ENCODE measurements at regions not wholly inside any gene's neighbourhood (a gene's known extent, or its start where the extent isn't known, plus 50 kb on each side); places are given as distances from the start of the nearest gene placed in this dataset.

- H3K9me3 ChIP-seq (ENCODE audit: control insufficient read depth, low read length) = peaks cover 20% of the 10 kb centered on the region
- no peak overlapping the region for H3K4me3 ChIP-seq (ENCODE audit: low read length)
- no peaks in the 10 kb centered on the region for H3K27me3 ChIP-seq (ENCODE audit: control insufficient read depth, insufficient read depth, low read length, poor library complexity, severe bottlenecking)
- peaks cover 17% of the 10 kb centered on the region for H3K4me1 ChIP-seq (ENCODE audit: control insufficient read depth, insufficient read depth, low read length)
- peaks cover 23% of the 10 kb centered on the region for H3K4me1 Mint-ChIP-seq
- no peak overlapping the region for H3K27ac ChIP-seq (ENCODE audit: low read depth, low read length)
- DNase-seq = peak; percentile 73
- H3K36me3 ChIP-seq (ENCODE audit: control insufficient read depth, insufficient read depth, low read length) = no peaks in the 10 kb centered on the region
- WGBS, 2 experiments (ENCODE audit: insufficient coverage in 1 of 2, insufficient read length in 1 of 2) = 34% methylated on average over 1 of the region's 1 CpG; no CpG with 5 or more reads in 1 of the 2 experiments
- H3K4me3 Mint-ChIP-seq = no peak overlapping the region
- no peak for TF ChIP-seq CTCF (conservative IDR thresholded peaks at IDR 0.05)
- H3K9me3 Mint-ChIP-seq = peaks cover 13% of the 10 kb centered on the region
- H3K9ac ChIP-seq (ENCODE audit: extremely low read depth, low read length, poor library complexity, severe bottlenecking) = no peak overlapping the region
- H3K27me3 Mint-ChIP-seq (ENCODE audit: insufficient read depth) = no peaks in the 10 kb centered on the region
- H3K36me3 Mint-ChIP-seq (ENCODE audit: low read depth) = peaks cover 7% of the 10 kb centered on the region
- peak overlapping the region; percentile 41 for H3K27ac Mint-ChIP-seq
Measured at GRCh38 chr6:85920782-85921181, 278.1 kb upstream of the SYNCRIP start.

- Histone ChIP-seq H3K4me3 (ENCODE audit: low read length) (no peak overlapping the region), H3K27me3 (ENCODE audit: control insufficient read depth, insufficient read depth, low read length, poor library complexity, severe bottlenecking) (no peaks in the 10 kb centered on the region), H3K9ac (ENCODE audit: extremely low read depth, low read length, poor library complexity, severe bottlenecking) (no peak overlapping the region), H3K36me3 (ENCODE audit: control insufficient read depth, insufficient read depth, low read length) (no peaks in the 10 kb centered on the region), H3K9me3 (ENCODE audit: control insufficient read depth, low read length) (peaks cover 6% of the 10 kb centered on the region), H3K4me1 (ENCODE audit: control insufficient read depth, insufficient read depth, low read length) (peaks cover 13% of the 10 kb centered on the region), H3K27ac (ENCODE audit: low read depth, low read length) (no peak overlapping the region)
- WGBS, 2 experiments (ENCODE audit: insufficient coverage in 1 of 2, insufficient read length in 1 of 2) = 100% methylated on average over 1 of the region's 1 CpG; no CpG with 5 or more reads in 1 of the 2 experiments
- no peaks in the 10 kb centered on the region for H3K27me3 Mint-ChIP-seq (ENCODE audit: insufficient read depth)
- H3K4me1 Mint-ChIP-seq = peaks cover 19% of the 10 kb centered on the region
- no peak for TF ChIP-seq CTCF (conservative IDR thresholded peaks at IDR 0.05)
- H3K36me3 Mint-ChIP-seq (ENCODE audit: low read depth) = no peaks in the 10 kb centered on the region
- no peaks in the 10 kb centered on the region for H3K9me3 Mint-ChIP-seq
- no peak overlapping the region for H3K27ac Mint-ChIP-seq
- DNase-seq = no peak
- H3K4me3 Mint-ChIP-seq = no peak overlapping the region
Measured at GRCh38 chr6:85917522-85917921, 274.8 kb upstream of the SYNCRIP start.

GRCh38 chr6:85913001-85913400 lies 270.3 kb upstream of the SYNCRIP start:
- H3K4me1 Mint-ChIP-seq = no peaks in the 10 kb centered on the region
- no peaks in the 10 kb centered on the region for H3K27me3 Mint-ChIP-seq (ENCODE audit: insufficient read depth)
- peaks cover 24% of the 10 kb centered on the region for H3K9me3 Mint-ChIP-seq

More at GRCh38 chr6:85913001-85913400, 270.3 kb upstream of the SYNCRIP start:
- peaks cover 22% of the 10 kb centered on the region for H3K9me3 ChIP-seq (ENCODE audit: control insufficient read depth, low read length)
- H3K4me3 Mint-ChIP-seq = no peak overlapping the region
- WGBS, 2 experiments (ENCODE audit: insufficient coverage in 1 of 2, insufficient read length in 1 of 2) = 67 to 89% methylated on average over 1 to 2 of the region's 2 CpGs
- H3K27ac ChIP-seq (ENCODE audit: low read depth, low read length) = no peak overlapping the region
- no peak overlapping the region for H3K9ac ChIP-seq (ENCODE audit: extremely low read depth, low read length, poor library complexity, severe bottlenecking)
- no peaks in the 10 kb centered on the region for H3K4me1 ChIP-seq (ENCODE audit: control insufficient read depth, insufficient read depth, low read length)
- no peaks in the 10 kb centered on the region for H3K36me3 Mint-ChIP-seq (ENCODE audit: low read depth)
- no peak overlapping the region for H3K4me3 ChIP-seq (ENCODE audit: low read length)
- no peak for TF ChIP-seq CTCF (conservative IDR thresholded peaks at IDR 0.05)
- no peaks in the 10 kb centered on the region for H3K36me3 ChIP-seq (ENCODE audit: control insufficient read depth, insufficient read depth, low read length)
- H3K27me3 ChIP-seq (ENCODE audit: control insufficient read depth, insufficient read depth, low read length, poor library complexity, severe bottlenecking) = no peaks in the 10 kb centered on the region
- DNase-seq = no peak
- H3K27ac Mint-ChIP-seq = no peak overlapping the region

All from endodermal cell (in vitro differentiated cells).